ENCODE measurements at regions not wholly inside any gene's neighbourhood (a gene's known extent, or its start where the extent isn't known, plus 50 kb on each side); places are given as distances from the start of the nearest gene placed in this dataset.

DNA sequence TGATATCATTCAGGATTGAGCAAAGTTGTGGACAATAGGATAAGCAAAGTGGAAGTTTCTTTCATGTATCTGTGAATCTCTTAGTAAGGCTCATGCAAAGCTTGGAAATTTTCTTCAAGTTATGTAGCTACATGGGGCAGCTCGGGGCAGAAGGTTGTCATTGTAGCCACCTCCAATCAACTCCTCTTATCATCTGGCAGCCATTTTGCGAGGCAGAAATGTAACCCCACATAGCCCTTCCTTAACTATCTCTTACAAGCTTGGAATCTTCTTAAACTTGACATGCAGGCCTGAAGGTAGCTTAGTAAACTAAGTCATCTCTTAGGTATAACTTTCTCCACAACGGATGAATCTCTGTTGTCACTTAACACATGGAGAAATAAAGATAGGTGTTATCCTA lies 392.8 kb downstream of the AASDHPPT start:
- TF ChIP-seq, protein P1, sequence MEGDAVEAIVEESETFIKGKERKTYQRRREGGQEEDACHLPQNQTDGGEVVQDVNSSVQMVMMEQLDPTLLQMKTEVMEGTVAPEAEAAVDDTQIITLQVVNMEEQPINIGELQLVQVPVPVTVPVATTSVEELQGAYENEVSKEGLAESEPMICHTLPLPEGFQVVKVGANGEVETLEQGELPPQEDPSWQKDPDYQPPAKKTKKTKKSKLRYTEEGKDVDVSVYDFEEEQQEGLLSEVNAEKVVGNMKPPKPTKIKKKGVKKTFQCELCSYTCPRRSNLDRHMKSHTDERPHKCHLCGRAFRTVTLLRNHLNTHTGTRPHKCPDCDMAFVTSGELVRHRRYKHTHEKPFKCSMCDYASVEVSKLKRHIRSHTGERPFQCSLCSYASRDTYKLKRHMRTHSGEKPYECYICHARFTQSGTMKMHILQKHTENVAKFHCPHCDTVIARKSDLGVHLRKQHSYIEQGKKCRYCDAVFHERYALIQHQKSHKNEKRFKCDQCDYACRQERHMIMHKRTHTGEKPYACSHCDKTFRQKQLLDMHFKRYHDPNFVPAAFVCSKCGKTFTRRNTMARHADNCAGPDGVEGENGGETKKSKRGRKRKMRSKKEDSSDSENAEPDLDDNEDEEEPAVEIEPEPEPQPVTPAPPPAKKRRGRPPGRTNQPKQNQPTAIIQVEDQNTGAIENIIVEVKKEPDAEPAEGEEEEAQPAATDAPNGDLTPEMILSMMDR (IDR thresholded peaks at IDR 0.05), result no peak
- no peak for TF ChIP-seq ZFX (IDR thresholded peaks at IDR 0.05; ENCODE audit: borderline replicate concordance)

Measured in 22Rv1 (cell line).